Mucosa of gallbladder (tissue), 1 donor: ENCODE measurements at regions not wholly inside any gene's neighbourhood (a gene's known extent, or its start where the extent isn't known, plus 50 kb on each side); places are given as distances from the start of the nearest gene placed in this dataset.

Experiments used
- DNase-seq: peaks from one replicate; pipeline ENCODE4 v3.0.0-alpha.2; 2020; ENCODE audit warnings: low spot score
- donor health status: DM: no; HTN: no; CAD: no.

- DNase-seq = no peak
These were observed 1430.4 kb upstream of the LRRTM1 start for GRCh38 chr2:81734981-81735380.

DNA sequence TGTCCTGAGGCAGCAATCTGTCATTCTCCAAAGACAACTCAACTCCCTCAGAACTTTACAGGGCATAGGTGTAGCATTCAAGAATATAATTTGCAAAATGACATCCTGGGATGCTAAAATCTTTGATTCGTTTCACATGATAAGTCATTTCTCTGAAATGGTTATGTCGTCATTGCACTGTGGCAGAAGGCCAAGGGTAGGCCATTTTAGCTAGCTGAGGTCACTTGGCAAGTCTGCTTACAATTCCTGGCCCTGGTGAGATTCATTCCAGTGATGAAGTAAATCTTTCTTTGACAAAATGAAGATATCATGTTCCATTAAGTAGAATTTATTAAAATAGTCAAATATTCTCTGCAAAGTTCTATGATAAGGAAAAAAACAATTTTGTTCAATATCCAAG, 1410.3 kb upstream of the LRRTM1 start:
- no peak for DNase-seq

- no peak for DNase-seq
These were observed 1402.3 kb upstream of the LRRTM1 start for GRCh38 chr2:81706856-81707255.

DNA sequence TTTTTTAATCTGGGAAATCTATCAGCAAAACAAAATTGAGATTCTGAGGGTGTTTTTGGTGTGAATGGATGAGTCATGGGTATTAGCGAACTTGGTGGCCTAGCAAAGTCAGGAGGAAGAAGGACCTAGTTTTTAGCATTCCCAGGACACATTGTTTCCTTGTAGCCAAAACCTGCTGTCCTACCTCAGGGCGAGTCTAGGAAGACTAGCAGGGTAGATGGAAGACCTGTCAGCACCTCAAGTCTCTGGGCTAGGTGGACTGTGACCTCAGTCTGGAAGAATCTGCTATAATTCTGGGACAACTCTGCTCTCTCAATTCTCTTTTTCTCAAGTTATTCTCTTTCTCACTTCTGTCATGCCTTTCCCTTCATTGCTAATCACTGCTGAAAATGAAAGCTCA, 1399.3 kb upstream of the LRRTM1 start:
- DNase-seq = no peak

DNA sequence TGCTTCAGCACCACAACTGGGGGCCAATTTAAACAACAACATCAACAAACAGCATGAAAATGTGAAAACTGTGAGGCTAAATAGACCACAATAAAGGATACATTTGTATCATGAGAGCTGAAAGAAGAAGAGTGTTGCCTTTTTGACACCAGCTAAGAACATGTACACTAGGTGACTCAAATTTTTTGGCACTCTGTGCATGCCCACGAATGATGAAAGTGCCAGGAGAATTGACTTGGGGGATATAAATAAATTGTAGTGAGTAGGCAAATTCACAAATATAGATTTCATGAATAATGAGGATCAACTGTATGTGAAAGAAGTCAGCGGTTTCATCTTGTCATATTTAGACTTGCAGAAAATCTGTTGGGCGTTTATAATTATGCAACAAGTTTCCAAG, 1388.0 kb upstream of the LRRTM1 start:
- no peak for DNase-seq

GRCh38 chr2:81675641-81676040, 1371.1 kb upstream of the LRRTM1 start:
- no peak for DNase-seq

- DNase-seq = no peak
These were observed 1368.4 kb upstream of the LRRTM1 start for GRCh38 chr2:81672923-81673322.

GRCh38 chr2:81672516-81672915, 1368.0 kb upstream of the LRRTM1 start:
- no peak for DNase-seq

- DNase-seq = no peak
These were observed 1366.3 kb upstream of the LRRTM1 start for GRCh38 chr2:81670885-81671284.

DNA sequence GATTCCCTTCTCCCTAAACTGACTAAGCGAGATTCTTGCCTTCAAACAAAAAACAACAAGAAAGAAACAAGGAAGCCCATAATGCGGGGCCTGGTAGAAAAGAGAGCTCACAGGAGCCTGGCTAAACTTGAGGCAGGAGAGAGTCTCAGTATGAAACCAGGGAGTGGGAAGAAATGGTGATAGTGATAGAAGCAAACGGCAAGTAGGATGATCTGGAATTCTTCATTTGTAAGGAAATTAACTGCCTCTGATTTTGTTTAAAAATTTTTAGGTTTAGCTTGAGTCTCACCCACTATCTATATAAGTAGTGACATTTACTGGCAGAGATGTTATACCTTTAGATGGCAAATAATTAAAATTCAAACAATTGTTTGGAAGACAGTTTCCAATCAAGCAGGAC, 1356.5 kb upstream of the LRRTM1 start:
- DNase-seq = no peak

- DNase-seq = no peak
These were observed 1353.7 kb upstream of the LRRTM1 start for GRCh38 chr2:81658227-81658626.

- no peak for DNase-seq
These were observed 1345.8 kb upstream of the LRRTM1 start for GRCh38 chr2:81650048-81650971.

GRCh38 chr2:81648806-81649205, 1344.3 kb upstream of the LRRTM1 start:
- DNase-seq = no peak

GRCh38 chr2:81648370-81648769, 1343.8 kb upstream of the LRRTM1 start:
- no peak for DNase-seq

GRCh38 chr2:81647715-81648230, 1343.2 kb upstream of the LRRTM1 start:
- no peak for DNase-seq

GRCh38 chr2:81645745-81646301, 1341.3 kb upstream of the LRRTM1 start:
- DNase-seq = no peak

DNA sequence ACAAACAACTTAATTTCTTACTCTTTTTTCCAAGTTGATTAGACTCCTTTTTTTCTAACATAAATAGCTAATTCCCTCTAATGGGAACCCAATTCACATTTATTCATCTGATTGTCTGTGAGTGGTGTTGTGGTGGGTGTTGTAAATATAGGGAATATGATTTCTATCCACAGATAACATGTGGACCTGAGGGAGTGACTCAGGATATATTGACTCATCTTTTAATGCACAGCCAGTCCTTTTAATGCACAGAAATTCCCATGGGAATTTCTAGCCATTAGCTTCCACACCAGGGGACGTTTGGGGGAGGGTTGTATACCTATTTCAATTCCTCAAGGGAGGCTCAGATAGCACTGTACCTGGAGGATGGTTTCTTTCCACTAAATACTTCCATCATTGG, 1339.6 kb upstream of the LRRTM1 start:
- DNase-seq = no peak

DNA sequence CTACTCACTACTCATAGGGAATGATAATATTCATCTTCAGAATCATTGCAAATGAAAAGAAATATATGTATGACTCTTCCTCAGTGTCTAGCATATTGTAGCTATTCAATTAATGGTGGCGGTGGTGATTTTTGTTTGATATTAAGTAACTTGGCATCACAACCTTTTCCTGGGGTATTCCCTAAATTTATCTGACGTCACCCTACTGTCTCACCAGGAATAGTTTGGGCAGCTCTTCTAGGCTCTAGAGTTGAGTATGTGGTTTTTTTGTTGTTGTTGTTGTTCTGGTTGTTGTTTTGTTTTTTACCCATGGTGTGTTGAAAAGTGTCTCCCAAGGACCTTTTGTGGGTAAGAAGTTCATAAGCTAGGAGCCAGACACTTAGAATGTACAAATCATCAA, 1320.3 kb upstream of the LRRTM1 start:
- DNase-seq = no peak

DNA sequence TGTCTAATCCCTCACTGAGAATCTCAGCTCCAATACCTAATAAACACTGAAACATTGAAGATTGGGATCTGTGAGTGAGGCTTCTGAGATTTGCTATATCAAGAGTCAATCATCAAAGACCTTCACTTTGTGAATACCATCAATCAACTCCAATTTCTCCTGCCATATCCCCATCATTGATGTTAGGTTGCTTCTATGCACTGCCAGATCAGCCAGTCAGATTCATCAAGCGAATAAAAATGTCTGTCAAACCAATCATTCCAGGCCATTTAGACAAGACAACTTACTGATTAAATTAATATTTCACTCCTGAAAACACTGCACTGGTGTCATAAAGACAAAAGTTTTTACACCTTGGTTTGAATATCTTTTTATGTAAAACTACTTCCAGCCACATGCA, 1295.5 kb upstream of the LRRTM1 start:
- DNase-seq = no peak

- DNase-seq = no peak
These were observed 1293.9 kb upstream of the LRRTM1 start for GRCh38 chr2:81598453-81598852.

GRCh38 chr2:81589406-81589805, 1284.9 kb upstream of the LRRTM1 start:
- no peak for DNase-seq

GRCh38 chr2:81583311-81584108, 1279.0 kb upstream of the LRRTM1 start:
- DNase-seq = no peak
